ENCODE measurements at regions not wholly inside any gene's neighbourhood (a gene's known extent, or its start where the extent isn't known, plus 50 kb on each side); places are given as distances from the start of the nearest gene placed in this dataset.

- H3K9ac ChIP-seq (ENCODE audit: low read depth in 1 of 2, low read length in 2 of 2), result no peak overlapping the region
- H3K9me3 ChIP-seq (ENCODE audit: control insufficient read depth in 2 of 2, low read length in 2 of 2), result no peaks in the 10 kb centered on the region
- no peak overlapping the region for H3K27ac ChIP-seq (ENCODE audit: low read depth in 2 of 2, low read length in 2 of 2)
- no peaks in the 10 kb centered on the region for H3K27me3 ChIP-seq (ENCODE audit: control insufficient read depth in 2 of 2, insufficient read depth in 2 of 2, low read length in 2 of 2)
- no peaks in the 10 kb centered on the region for H3K36me3 ChIP-seq (ENCODE audit: control insufficient read depth in 2 of 2, insufficient read depth in 2 of 2, low read length in 2 of 2)
- H3K4me3 ChIP-seq (ENCODE audit: low read length in 2 of 2), result no peak overlapping the region
- no peaks in the 10 kb centered on the region for H3K4me1 ChIP-seq (ENCODE audit: control insufficient read depth in 2 of 2, insufficient read depth in 2 of 2, low read length in 2 of 2)
Observed at GRCh38 chr2:8219096-8219495, 462.8 kb upstream of the ID2 start.

- no peaks in the 10 kb centered on the region for H3K36me3 ChIP-seq (ENCODE audit: control insufficient read depth in 2 of 2, insufficient read depth in 2 of 2, low read length in 2 of 2)
- no peak overlapping the region for H3K4me3 ChIP-seq (ENCODE audit: low read length in 2 of 2)
- no peak overlapping the region for H3K27ac ChIP-seq (ENCODE audit: low read depth in 2 of 2, low read length in 2 of 2)
- H3K4me1 ChIP-seq (ENCODE audit: control insufficient read depth in 2 of 2, insufficient read depth in 2 of 2, low read length in 2 of 2), result no peaks in the 10 kb centered on the region
- H3K27me3 ChIP-seq (ENCODE audit: control insufficient read depth in 2 of 2, insufficient read depth in 2 of 2, low read length in 2 of 2), result no peaks in the 10 kb centered on the region
- no peaks in the 10 kb centered on the region for H3K9me3 ChIP-seq (ENCODE audit: control insufficient read depth in 2 of 2, low read length in 2 of 2)
- no peak overlapping the region for H3K9ac ChIP-seq (ENCODE audit: low read depth in 1 of 2, low read length in 2 of 2)
Observed at GRCh38 chr2:8219631-8220355, 462.1 kb upstream of the ID2 start.

GRCh38 chr2:8222979-8223694, 458.7 kb upstream of the ID2 start:
- Histone ChIP-seq H3K36me3 (ENCODE audit: control insufficient read depth in 2 of 2, insufficient read depth in 2 of 2, low read length in 2 of 2) (no peaks in the 10 kb centered on the region), H3K27ac (ENCODE audit: low read depth in 2 of 2, low read length in 2 of 2) (no peak overlapping the region), H3K4me3 (ENCODE audit: low read length in 2 of 2) (no peak overlapping the region), H3K9ac (ENCODE audit: low read depth in 1 of 2, low read length in 2 of 2) (no peak overlapping the region), H3K9me3 (ENCODE audit: control insufficient read depth in 2 of 2, low read length in 2 of 2) (no peaks in the 10 kb centered on the region), H3K4me1 (ENCODE audit: control insufficient read depth in 2 of 2, insufficient read depth in 2 of 2, low read length in 2 of 2) (no peaks in the 10 kb centered on the region), H3K27me3 (ENCODE audit: control insufficient read depth in 2 of 2, insufficient read depth in 2 of 2, low read length in 2 of 2) (no peaks in the 10 kb centered on the region)

GRCh38 chr2:8223695-8224346, 458.0 kb upstream of the ID2 start:
- Histone ChIP-seq H3K27ac (ENCODE audit: low read depth in 2 of 2, low read length in 2 of 2) (no peak overlapping the region), H3K4me3 (ENCODE audit: low read length in 2 of 2) (no peak overlapping the region), H3K27me3 (ENCODE audit: control insufficient read depth in 2 of 2, insufficient read depth in 2 of 2, low read length in 2 of 2) (no peaks in the 10 kb centered on the region), H3K36me3 (ENCODE audit: control insufficient read depth in 2 of 2, insufficient read depth in 2 of 2, low read length in 2 of 2) (no peaks in the 10 kb centered on the region), H3K9ac (ENCODE audit: low read depth in 1 of 2, low read length in 2 of 2) (no peak overlapping the region), H3K4me1 (ENCODE audit: control insufficient read depth in 2 of 2, insufficient read depth in 2 of 2, low read length in 2 of 2) (no peaks in the 10 kb centered on the region), H3K9me3 (ENCODE audit: control insufficient read depth in 2 of 2, low read length in 2 of 2) (no peaks in the 10 kb centered on the region)

GRCh38 chr2:8224347-8225190, 457.3 kb upstream of the ID2 start:
- Histone ChIP-seq H3K9me3 (ENCODE audit: control insufficient read depth in 2 of 2, low read length in 2 of 2) (no peaks in the 10 kb centered on the region), H3K4me3 (ENCODE audit: low read length in 2 of 2) (no peak overlapping the region), H3K27me3 (ENCODE audit: control insufficient read depth in 2 of 2, insufficient read depth in 2 of 2, low read length in 2 of 2) (no peaks in the 10 kb centered on the region), H3K36me3 (ENCODE audit: control insufficient read depth in 2 of 2, insufficient read depth in 2 of 2, low read length in 2 of 2) (no peaks in the 10 kb centered on the region), H3K9ac (ENCODE audit: low read depth in 1 of 2, low read length in 2 of 2) (no peak overlapping the region), H3K27ac (ENCODE audit: low read depth in 2 of 2, low read length in 2 of 2) (no peak overlapping the region), H3K4me1 (ENCODE audit: control insufficient read depth in 2 of 2, insufficient read depth in 2 of 2, low read length in 2 of 2) (no peaks in the 10 kb centered on the region)

- Histone ChIP-seq H3K9ac (ENCODE audit: low read depth in 1 of 2, low read length in 2 of 2) (no peak overlapping the region), H3K4me1 (ENCODE audit: control insufficient read depth in 2 of 2, insufficient read depth in 2 of 2, low read length in 2 of 2) (no peaks in the 10 kb centered on the region), H3K4me3 (ENCODE audit: low read length in 2 of 2) (no peak overlapping the region), H3K36me3 (ENCODE audit: control insufficient read depth in 2 of 2, insufficient read depth in 2 of 2, low read length in 2 of 2) (no peaks in the 10 kb centered on the region), H3K27ac (ENCODE audit: low read depth in 2 of 2, low read length in 2 of 2) (no peak overlapping the region), H3K9me3 (ENCODE audit: control insufficient read depth in 2 of 2, low read length in 2 of 2) (no peaks in the 10 kb centered on the region), H3K27me3 (ENCODE audit: control insufficient read depth in 2 of 2, insufficient read depth in 2 of 2, low read length in 2 of 2) (no peaks in the 10 kb centered on the region)
Observed at GRCh38 chr2:8225266-8225665, 456.6 kb upstream of the ID2 start.

GRCh38 chr2:8225798-8226197, 456.1 kb upstream of the ID2 start:
- Histone ChIP-seq H3K36me3 (ENCODE audit: control insufficient read depth in 2 of 2, insufficient read depth in 2 of 2, low read length in 2 of 2) (no peaks in the 10 kb centered on the region), H3K9me3 (ENCODE audit: control insufficient read depth in 2 of 2, low read length in 2 of 2) (no peaks in the 10 kb centered on the region), H3K4me3 (ENCODE audit: low read length in 2 of 2) (no peak overlapping the region), H3K4me1 (ENCODE audit: control insufficient read depth in 2 of 2, insufficient read depth in 2 of 2, low read length in 2 of 2) (no peaks in the 10 kb centered on the region), H3K27me3 (ENCODE audit: control insufficient read depth in 2 of 2, insufficient read depth in 2 of 2, low read length in 2 of 2) (no peaks in the 10 kb centered on the region), H3K27ac (ENCODE audit: low read depth in 2 of 2, low read length in 2 of 2) (no peak overlapping the region), H3K9ac (ENCODE audit: low read depth in 1 of 2, low read length in 2 of 2) (no peak overlapping the region)

GRCh38 chr2:8229546-8229986, 452.3 kb upstream of the ID2 start:
- no peaks in the 10 kb centered on the region for H3K27me3 ChIP-seq (ENCODE audit: control insufficient read depth in 2 of 2, insufficient read depth in 2 of 2, low read length in 2 of 2)

GRCh38 chr2:8230466-8230865, 451.4 kb upstream of the ID2 start:
- no peak overlapping the region for H3K4me3 ChIP-seq (ENCODE audit: low read length in 2 of 2)

More at GRCh38 chr2:8229546-8229986, 452.3 kb upstream of the ID2 start:
- H3K4me1 ChIP-seq (ENCODE audit: control insufficient read depth in 2 of 2, insufficient read depth in 2 of 2, low read length in 2 of 2), result no peaks in the 10 kb centered on the region
- no peaks in the 10 kb centered on the region for H3K9me3 ChIP-seq (ENCODE audit: control insufficient read depth in 2 of 2, low read length in 2 of 2)
- H3K27ac ChIP-seq (ENCODE audit: low read depth in 2 of 2, low read length in 2 of 2), result no peak overlapping the region
- no peak overlapping the region for H3K9ac ChIP-seq (ENCODE audit: low read depth in 1 of 2, low read length in 2 of 2)
- no peaks in the 10 kb centered on the region for H3K36me3 ChIP-seq (ENCODE audit: control insufficient read depth in 2 of 2, insufficient read depth in 2 of 2, low read length in 2 of 2)
- no peak overlapping the region for H3K4me3 ChIP-seq (ENCODE audit: low read length in 2 of 2)

More at GRCh38 chr2:8230466-8230865, 451.4 kb upstream of the ID2 start:
- H3K27ac ChIP-seq (ENCODE audit: low read depth in 2 of 2, low read length in 2 of 2), result no peak overlapping the region
- no peaks in the 10 kb centered on the region for H3K9me3 ChIP-seq (ENCODE audit: control insufficient read depth in 2 of 2, low read length in 2 of 2)
- H3K4me1 ChIP-seq (ENCODE audit: control insufficient read depth in 2 of 2, insufficient read depth in 2 of 2, low read length in 2 of 2), result no peaks in the 10 kb centered on the region
- H3K36me3 ChIP-seq (ENCODE audit: control insufficient read depth in 2 of 2, insufficient read depth in 2 of 2, low read length in 2 of 2), result no peaks in the 10 kb centered on the region
- no peak overlapping the region for H3K9ac ChIP-seq (ENCODE audit: low read depth in 1 of 2, low read length in 2 of 2)
- H3K27me3 ChIP-seq (ENCODE audit: control insufficient read depth in 2 of 2, insufficient read depth in 2 of 2, low read length in 2 of 2), result no peaks in the 10 kb centered on the region
